ENCODE measurements at regions not wholly inside any gene's neighbourhood (a gene's known extent, or its start where the extent isn't known, plus 50 kb on each side); places are given as distances from the start of the nearest gene placed in this dataset.

DNA sequence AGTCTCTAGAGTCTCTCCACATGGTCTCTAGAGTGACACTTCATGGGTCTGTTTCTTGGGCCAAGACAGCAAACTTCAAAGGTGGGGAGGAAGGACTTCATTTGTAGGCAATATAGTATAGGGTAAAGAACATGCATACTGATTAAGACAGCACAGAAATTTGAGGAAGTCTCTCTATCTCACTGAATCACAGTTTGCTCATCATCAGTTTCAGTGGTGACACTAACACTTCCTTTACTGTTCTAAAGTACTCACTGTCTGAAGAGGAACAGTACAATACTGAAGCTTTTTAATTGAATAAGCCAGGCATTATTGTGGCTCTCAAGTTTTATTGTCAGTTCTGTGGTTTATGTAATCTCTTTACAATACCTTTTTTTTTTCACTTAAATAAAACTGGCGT is 656.4 kb upstream of the CDH8 start:
- intact Hi-C loops (cut with DNase I): no loop called here
- H3K9ac ChIP-seq (ENCODE audit: low read depth in 2 of 2, low read length in 2 of 2): no peak overlapping the region
- no peaks in the 10 kb centered on the region for H3K36me3 ChIP-seq
- H3K27me3 ChIP-seq: no peaks in the 10 kb centered on the region
- H3K4me1 ChIP-seq: no peaks in the 10 kb centered on the region
- H3K27ac ChIP-seq: no peak overlapping the region
- no peaks in the 10 kb centered on the region for H3K9me3 ChIP-seq
- TF ChIP-seq CTCF (IDR thresholded peaks at IDR 0.05): no peak
- H3K4me3 ChIP-seq: no peak overlapping the region
- no peak for DNase-seq

DNA sequence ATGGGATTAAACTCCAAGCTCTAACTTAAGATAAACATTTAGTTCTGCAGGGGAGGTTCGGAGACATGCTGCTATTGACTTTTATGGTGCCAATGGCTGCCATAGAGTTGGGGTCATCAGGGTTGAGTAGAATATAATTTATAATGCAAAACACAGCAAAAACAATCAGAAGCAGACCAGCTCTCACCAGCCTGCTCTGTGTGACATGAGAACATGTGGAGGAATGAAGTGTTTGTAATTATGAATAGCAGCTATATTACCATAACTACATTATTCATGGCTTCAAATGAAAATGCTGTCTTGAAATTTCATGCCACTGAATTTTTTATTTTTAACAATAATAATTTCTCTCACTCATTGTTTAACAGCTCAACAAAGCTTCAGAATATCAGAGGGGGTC is 645.6 kb upstream of the CDH8 start:
- Histone ChIP-seq H3K9me3 (no peaks in the 10 kb centered on the region), H3K4me1 (no peaks in the 10 kb centered on the region), H3K36me3 (no peaks in the 10 kb centered on the region), H3K4me3 (no peak overlapping the region), H3K27ac (no peak overlapping the region), H3K9ac (ENCODE audit: low read depth in 2 of 2, low read length in 2 of 2) (no peak overlapping the region), H3K27me3 (no peaks in the 10 kb centered on the region)
- intact Hi-C loops (cut with DNase I): no loop called here
- no peak for DNase-seq
- TF ChIP-seq CTCF (IDR thresholded peaks at IDR 0.05): no peak

DNA sequence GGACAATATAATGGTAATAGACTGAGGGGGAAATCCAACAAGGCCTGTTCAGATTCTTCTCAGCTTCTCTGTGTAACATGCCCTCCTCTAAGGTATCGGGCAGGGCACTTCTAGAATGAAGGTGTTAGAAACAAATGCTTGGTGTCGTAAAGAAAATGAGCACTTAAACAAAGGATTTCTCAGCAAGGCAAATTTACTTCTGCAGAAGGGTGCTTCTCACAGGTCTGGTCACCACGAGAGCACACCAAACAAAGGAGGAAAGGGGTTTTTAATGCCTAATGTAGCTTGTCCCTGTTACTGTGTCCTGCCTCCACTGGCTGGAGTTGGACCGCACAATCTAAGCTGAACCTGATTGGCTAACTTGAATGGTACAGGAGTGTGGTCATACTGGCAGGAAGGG is 642.6 kb upstream of the CDH8 start:
- Histone ChIP-seq H3K27ac (no peak overlapping the region), H3K4me1 (no peaks in the 10 kb centered on the region), H3K36me3 (no peaks in the 10 kb centered on the region), H3K27me3 (no peaks in the 10 kb centered on the region), H3K4me3 (no peak overlapping the region), H3K9ac (ENCODE audit: low read depth in 2 of 2, low read length in 2 of 2) (no peak overlapping the region), H3K9me3 (no peaks in the 10 kb centered on the region)
- intact Hi-C loops (cut with DNase I): no loop called here
- no peak for DNase-seq
- no peak for TF ChIP-seq CTCF (IDR thresholded peaks at IDR 0.05)

DNA sequence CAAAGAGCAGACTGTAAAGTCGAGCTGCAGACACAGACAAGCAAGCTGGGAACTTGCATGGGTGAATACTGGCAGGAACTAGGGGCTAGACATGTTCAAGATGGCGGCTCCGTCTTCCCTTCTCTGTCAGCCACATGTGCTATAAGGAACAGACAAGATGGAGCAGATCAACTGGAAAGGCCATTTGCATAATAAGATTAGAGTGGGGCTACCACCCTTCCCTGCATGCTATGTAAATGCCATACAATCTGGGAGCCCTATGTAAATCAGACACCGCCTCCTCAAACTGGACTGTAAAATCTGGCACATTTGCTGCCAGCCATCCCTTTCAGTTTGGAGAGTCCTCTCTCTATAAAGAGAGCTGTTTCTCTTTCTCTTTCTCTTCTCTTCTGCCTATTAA is 640.1 kb upstream of the CDH8 start:
- H3K36me3 ChIP-seq: no peaks in the 10 kb centered on the region
- no peaks in the 10 kb centered on the region for H3K9me3 ChIP-seq
- no peak for DNase-seq
- no peak overlapping the region for H3K9ac ChIP-seq (ENCODE audit: low read depth in 2 of 2, low read length in 2 of 2)
- H3K4me1 ChIP-seq: no peaks in the 10 kb centered on the region
- H3K27me3 ChIP-seq: no peaks in the 10 kb centered on the region
- no peak overlapping the region for H3K27ac ChIP-seq
- no peak for TF ChIP-seq CTCF (IDR thresholded peaks at IDR 0.05)
- intact Hi-C loops (cut with DNase I): no loop called here
- H3K4me3 ChIP-seq: no peak overlapping the region

- no peaks in the 10 kb centered on the region for H3K9me3 ChIP-seq
- DNase-seq: no peak
- no peak for TF ChIP-seq CTCF (IDR thresholded peaks at IDR 0.05)
- no peak overlapping the region for H3K27ac ChIP-seq
- H3K36me3 ChIP-seq: no peaks in the 10 kb centered on the region
- H3K4me3 ChIP-seq: no peak overlapping the region
- intact Hi-C loops (cut with DNase I): no loop called here
- H3K27me3 ChIP-seq: no peaks in the 10 kb centered on the region
- no peaks in the 10 kb centered on the region for H3K4me1 ChIP-seq
- no peak overlapping the region for H3K9ac ChIP-seq (ENCODE audit: low read depth in 2 of 2, low read length in 2 of 2)
Observed at GRCh38 chr16:62665269-62665668, 629.0 kb upstream of the CDH8 start.

DNA sequence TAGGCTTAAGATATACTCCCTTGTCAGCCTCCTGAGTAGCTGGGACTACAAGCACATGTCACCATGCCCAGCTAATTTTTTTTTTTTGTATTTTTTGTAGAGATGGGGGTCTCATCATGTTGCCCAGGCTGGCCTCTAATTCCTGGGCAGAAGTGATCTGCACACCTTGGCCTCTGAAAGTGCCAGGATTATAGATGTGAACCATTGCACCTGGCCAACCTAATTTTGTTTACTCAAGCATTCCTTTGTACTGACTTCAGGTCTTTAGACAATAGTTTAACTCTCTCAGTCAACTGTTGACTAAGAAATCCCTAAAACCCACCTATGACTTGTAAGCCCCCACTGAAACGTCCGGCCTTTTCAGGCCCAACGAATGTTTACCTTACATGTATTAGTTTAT is 628.3 kb upstream of the CDH8 start:
- Histone ChIP-seq H3K9ac (ENCODE audit: low read depth in 2 of 2, low read length in 2 of 2) (no peak overlapping the region), H3K4me3 (no peak overlapping the region), H3K4me1 (no peaks in the 10 kb centered on the region), H3K36me3 (no peaks in the 10 kb centered on the region), H3K27ac (no peak overlapping the region), H3K27me3 (no peaks in the 10 kb centered on the region), H3K9me3 (no peaks in the 10 kb centered on the region)
- TF ChIP-seq CTCF (IDR thresholded peaks at IDR 0.05): no peak
- intact Hi-C loops (cut with DNase I): no loop called here
- DNase-seq: no peak

Measured in colonic mucosa (tissue), 4 donors.